IMR-90 (cell line): ENCODE measurements at regions not wholly inside any gene's neighbourhood (a gene's known extent, or its start where the extent isn't known, plus 50 kb on each side); places are given as distances from the start of the nearest gene placed in this dataset.

ENCODE experiments used
- ATAC-seq: fragments of 200-7000 bp; cut with Tn5 transposase; 2 replicates; pipeline ENCODE4 v1.9.1; 2020; ENCODE audit warnings: low read depth, mild to moderate bottlenecking, moderate library complexity
- BruUV-seq: library from RNA; stranded (reverse); fragments of 400-500 nt; replicated peaks from 2 replicates; lab custom pipeline; 2021; lab: Mats Ljungman, UMichigan
- CTCF ChIA-PET: fragments of 300-600 bp; formaldehyde crosslinking; extraction: SDS; loops from one replicate; lab custom pipeline; 2021; ENCODE audit warnings: antibody characterized with exemption; lab: Yijun Ruan, JAX
- POLR2A ChIA-PET: fragments of 300-600 bp; sonication (Branson Sonifier 250); formaldehyde crosslinking; loops from one replicate; lab custom pipeline; 2022; ENCODE audit warnings: antibody characterized with exemption; ENCODE audit not compliant: unreplicated experiment; lab: Charles Lee
- DNase-seq: peaks from one replicate; pipeline ENCODE4 v3.0.0; 2013
- H2AFZ ChIP-seq: replicated peaks from 2 replicates; pipeline ENCODE3; 2013; ENCODE audit warnings: low read length, mild to moderate bottlenecking; ENCODE audit not compliant: poor library complexity
- H2AK5ac ChIP-seq: 2 replicates; pipeline ENCODE4 v1.6.1; 2013; ENCODE audit warnings: low read depth, low read length, inconsistent platforms
- H2AK9ac ChIP-seq: replicated peaks from 2 replicates; pipeline ENCODE3; 2013; ENCODE audit warnings: mild to moderate bottlenecking, low read depth, low read length, moderate library complexity; ENCODE audit not compliant: poor library complexity
- H2BK120ac ChIP-seq: 2 replicates; pipeline ENCODE4 v1.6.1; 2013; ENCODE audit warnings: low read depth, low read length, inconsistent platforms
- H2BK15ac ChIP-seq: 3 replicates; pipeline ENCODE4 v1.6.1; 2013; ENCODE audit warnings: low read depth, low read length, inconsistent platforms
- H2BK20ac ChIP-seq: 2 replicates; pipeline ENCODE4 v1.6.1; 2013; ENCODE audit warnings: low read depth, mild to moderate bottlenecking, inconsistent platforms, low read length, moderate library complexity
- H2BK5ac ChIP-seq: 2 replicates; pipeline ENCODE4 v1.6.1; 2013; ENCODE audit warnings: mild to moderate bottlenecking, low read depth, low read length, inconsistent platforms; ENCODE audit not compliant: poor library complexity, severe bottlenecking
- H3K14ac ChIP-seq: replicated peaks from 2 replicates; pipeline ENCODE4 v1.6.1; 2013; ENCODE audit warnings: low read depth, low read length, inconsistent platforms
- H3K18ac ChIP-seq: 2 replicates; pipeline ENCODE4 v1.6.1; 2013; ENCODE audit warnings: low read depth, low read length, control low read depth
- H3K23ac ChIP-seq: 2 replicates; pipeline ENCODE4 v1.6.1; 2013; ENCODE audit warnings: low read depth, low read length, inconsistent platforms
- H3K27ac ChIP-seq: 2 replicates; pipeline ENCODE4 v1.5.1; 2013; ENCODE audit warnings: mild to moderate bottlenecking, control low read depth, low read length; ENCODE audit not compliant: insufficient read depth
- H3K27me3 ChIP-seq: 2 replicates; pipeline ENCODE4 v1.6.1; 2013; ENCODE audit warnings: low read length; ENCODE audit not compliant: control insufficient read depth, insufficient read depth
- H3K36me3 ChIP-seq: 2 replicates; pipeline ENCODE4 v1.6.1; 2013; ENCODE audit warnings: low read length, mixed read lengths; ENCODE audit not compliant: control insufficient read depth, insufficient read depth
- H3K4ac ChIP-seq: 2 replicates; pipeline ENCODE4 v1.6.1; 2013; ENCODE audit warnings: low read depth, low read length, inconsistent platforms
- H3K4me1 ChIP-seq: 2 replicates; pipeline ENCODE4 v1.6.1; 2013; ENCODE audit warnings: low read length, mixed read lengths; ENCODE audit not compliant: control insufficient read depth, insufficient read depth
- H3K4me2 ChIP-seq: 2 replicates; pipeline ENCODE4 v1.6.1; 2013; ENCODE audit warnings: low read depth, mild to moderate bottlenecking, control low read depth, low read length, moderate library complexity
- H3K4me3 ChIP-seq: 2 replicates; pipeline ENCODE4 v1.5.1; 2013; ENCODE audit warnings: low read depth, mild to moderate bottlenecking, control low read depth, low read length, moderate library complexity; ENCODE audit not compliant: insufficient read depth
- H3K56ac ChIP-seq: 2 replicates; pipeline ENCODE4 v1.6.1; 2013; ENCODE audit warnings: low read length, inconsistent platforms; ENCODE audit not compliant: insufficient read depth; ENCODE audit errors: extremely low read depth
- H3K79me1 ChIP-seq, 2 experiments: 2 replicates each; pipeline ENCODE4 v1.6.1; 2013; ENCODE audit warnings: low read length in 2 of 2, inconsistent platforms in 1 of 2, low read depth in 1 of 2
- H3K9ac ChIP-seq: 2 replicates; pipeline ENCODE4 v1.6.1; 2013; ENCODE audit warnings: low read depth, low read length, control low read depth
- H3K9me1 ChIP-seq: 2 replicates; pipeline ENCODE4 v1.6.1; 2013; ENCODE audit warnings: low read length, inconsistent platforms; ENCODE audit not compliant: insufficient read depth
- H3K9me3 ChIP-seq: 2 replicates; pipeline ENCODE4 v1.6.1; 2013; ENCODE audit warnings: low read length; ENCODE audit not compliant: control insufficient read depth, insufficient read depth
- H4K20me1 ChIP-seq: 2 replicates; pipeline ENCODE4 v1.6.1; 2013; ENCODE audit warnings: low read length, inconsistent platforms; ENCODE audit not compliant: insufficient read depth
- H4K5ac ChIP-seq: 2 replicates; pipeline ENCODE4 v1.6.1; 2013; ENCODE audit warnings: mild to moderate bottlenecking, low read depth, low read length, control low read depth
- H4K8ac ChIP-seq, 2 experiments: 2 replicates each; pipeline ENCODE4 v1.6.1; 2013; ENCODE audit warnings: low read depth in 2 of 2, low read length in 2 of 2, control low read depth in 1 of 2, inconsistent platforms in 1 of 2
- H4K91ac ChIP-seq: 2 replicates; pipeline ENCODE4 v1.6.1; 2013; ENCODE audit warnings: low read depth, low read length, inconsistent platforms; ENCODE audit not compliant: insufficient read depth
- CHD1 ChIP-seq: IDR thresholded peaks from 2 replicates; pipeline ENCODE4 v1.6.1; 2012; ENCODE audit warnings: low read depth, low read length, improper control_type of control experiment
- RAD21 ChIP-seq: IDR thresholded peaks from 2 replicates; pipeline ENCODE4 v1.6.1; 2012; ENCODE audit warnings: low read length, improper control_type of control experiment
- dilution Hi-C: fragments of 300-500 bp; cut with HindIII; formaldehyde crosslinking; loops from one replicate; pipeline ENCODE4 v1.14.3; 2018; ENCODE audit warnings: low sequenced_read_pairs; ENCODE audit not compliant: unreplicated experiment
- in situ Hi-C: fragments of 300-500 bp; cut with MboI; formaldehyde crosslinking; loops from 3 replicates; pipeline ENCODE4 v1.14.3; 2019; ENCODE audit warnings: low sequenced_read_pairs, inconsistent platforms, mixed read lengths
- intact Hi-C: fragments of 100-400 bp; cut with micrococcal nuclease; formaldehyde crosslinking; loops from 2 replicates; pipeline ENCODE4 v1.10.0; 2022

DNA sequence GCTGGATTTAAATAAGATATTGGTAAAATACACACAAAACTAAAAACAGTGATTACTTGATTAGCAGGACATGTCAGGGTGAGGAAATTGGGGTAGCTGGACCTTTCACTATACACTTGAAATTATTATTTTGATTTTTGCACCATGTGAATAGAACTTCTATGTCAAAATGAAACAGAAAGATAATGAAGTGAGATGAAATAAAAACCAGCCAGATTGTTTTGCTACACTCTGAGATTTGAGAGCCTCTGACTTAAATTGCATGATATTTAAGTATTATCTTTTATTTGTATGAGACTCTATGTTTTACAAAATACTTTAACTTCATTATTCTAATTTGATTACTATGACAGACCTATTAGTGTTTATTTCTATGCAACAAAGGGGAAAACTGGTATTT, 819.6 kb upstream of the ATXN8OS start:
- no peak overlapping the region for H2BK20ac ChIP-seq
- POLR2A ChIA-PET, result no interaction called here
- H4K20me1 ChIP-seq, result no peaks in the 10 kb centered on the region
- intact Hi-C loops, result no loop called here
- no peak overlapping the region for H3K4ac ChIP-seq
- H3K23ac ChIP-seq, result no peak overlapping the region
- H2AFZ ChIP-seq, result no peak overlapping the region
- dilution Hi-C loops, result no loop called here
- CTCF ChIA-PET, result no interaction called here
- no peak overlapping the region for H3K18ac ChIP-seq
- no peak overlapping the region for H4K91ac ChIP-seq
- no peak overlapping the region for H2BK120ac ChIP-seq
- no peaks in the 10 kb centered on the region for H3K4me1 ChIP-seq
- H3K79me1 ChIP-seq, result no peaks in the 10 kb centered on the region
- no peak for ATAC-seq
- H3K9me3 ChIP-seq, result peaks cover 7% of the 10 kb centered on the region
- H3K27me3 ChIP-seq, result no peaks in the 10 kb centered on the region
- H2AK5ac ChIP-seq, result no peak overlapping the region
- BruUV-seq, result no TSS peak
- no peak overlapping the region for H3K4me3 ChIP-seq
- H3K9me1 ChIP-seq, result no peaks in the 10 kb centered on the region
- TF ChIP-seq CHD1 (no peak), RAD21 (no peak)
- no peak overlapping the region for H3K4me2 ChIP-seq
- H3K9ac ChIP-seq, result no peak overlapping the region
- H2AK9ac ChIP-seq, result no peak overlapping the region
- no peak for DNase-seq
- no peak overlapping the region for H3K27ac ChIP-seq
- no peak overlapping the region for H2BK15ac ChIP-seq
- H4K8ac ChIP-seq, result no peak overlapping the region
- H3K14ac ChIP-seq, result no peak overlapping the region
- H3K36me3 ChIP-seq, result no peaks in the 10 kb centered on the region
- no peak overlapping the region for H3K56ac ChIP-seq
- no peak overlapping the region for H4K5ac ChIP-seq
- no peak overlapping the region for H2BK5ac ChIP-seq
- in situ Hi-C loops, result no loop called here
